Ectodermal cell (in vitro differentiated cells): ENCODE measurements at regions not wholly inside any gene's neighbourhood (a gene's known extent, or its start where the extent isn't known, plus 50 kb on each side); places are given as distances from the start of the nearest gene placed in this dataset.
"Not testable (repeated sequence)": the region's sequence is repeated elsewhere in the genome, so short reads cannot be mapped to it uniquely, and the experiment has no call there.

Source experiments
- H3K27ac ChIP-seq: 2 replicates; pipeline ENCODE4 v1.7.0; 2013; ENCODE audit warnings: mild to moderate bottlenecking, low read depth, low read length; ENCODE audit not compliant: insufficient read depth, poor library complexity, severe bottlenecking
- H3K27me3 ChIP-seq: 2 replicates; pipeline ENCODE4 v1.7.0; 2013; ENCODE audit warnings: mild to moderate bottlenecking, low read length; ENCODE audit not compliant: insufficient read depth, control insufficient read depth, poor library complexity, severe bottlenecking
- H3K36me3 ChIP-seq: one replicate; pipeline ENCODE4 v1.7.0; 2013; ENCODE audit warnings: low read length; ENCODE audit not compliant: control insufficient read depth, insufficient read depth
- H3K4me1 ChIP-seq: one replicate; pipeline ENCODE4 v1.7.0; 2013; ENCODE audit warnings: low read length; ENCODE audit not compliant: control insufficient read depth, insufficient read depth
- H3K4me3 ChIP-seq: 2 replicates; pipeline ENCODE4 v1.7.0; 2013; ENCODE audit warnings: low read depth, low read length, control low read depth; ENCODE audit not compliant: insufficient read depth
- H3K9me3 ChIP-seq: 2 replicates; pipeline ENCODE4 v1.7.0; 2013; ENCODE audit warnings: mild to moderate bottlenecking, low read length, moderate library complexity; ENCODE audit not compliant: control insufficient read depth
- WGBS, 2 experiments: methylation state at CpG; one replicate each; pipeline ENCODE4 v1.1.7; 2013; ENCODE audit warnings: missing lambda C conversion rate in 2 of 2; 5-methylcytosine and 5-hydroxymethylcytosine counted together

- Histone ChIP-seq H3K36me3 (no peaks in the 10 kb centered on the region), H3K4me3 (no peak overlapping the region), H3K9me3 (no peaks in the 10 kb centered on the region), H3K4me1 (no peaks in the 10 kb centered on the region), H3K27me3 (no peaks in the 10 kb centered on the region), H3K27ac (no peak overlapping the region)
- WGBS, 2 experiments, result 96% methylated on average over 2 of the region's 2 CpGs
These were observed 933.8 kb downstream of the TLE1 start for GRCh38 chr9:80755586-80755985.

GRCh38 chr9:80747056-80747455, 942.3 kb downstream of the TLE1 start:
- not testable (repeated sequence) for H3K4me1 ChIP-seq, H3K27ac ChIP-seq
- WGBS, 2 experiments, result 82 to 83% methylated on average over 17 of the region's 17 CpGs

GRCh38 chr9:80732506-80732905, 956.8 kb downstream of the TLE1 start:
- no peaks in the 10 kb centered on the region for H3K9me3 ChIP-seq
- H3K36me3 ChIP-seq, result no peaks in the 10 kb centered on the region
- 85 to 86% methylated on average over 2 of the region's 2 CpGs for WGBS, 2 experiments
- no peak overlapping the region for H3K4me3 ChIP-seq
- H3K27ac ChIP-seq, result no peak overlapping the region
- H3K4me1 ChIP-seq, result no peaks in the 10 kb centered on the region
- no peaks in the 10 kb centered on the region for H3K27me3 ChIP-seq

More at GRCh38 chr9:80747056-80747455, 942.3 kb downstream of the TLE1 start:
- not testable (repeated sequence) for H3K9me3 ChIP-seq, H3K27me3 ChIP-seq, H3K36me3 ChIP-seq, H3K4me3 ChIP-seq

GRCh38 chr9:80720579-80720978, 968.8 kb downstream of the TLE1 start:
- WGBS, 2 experiments, result 90 to 100% methylated on average over 1 of the region's 1 CpG
- no peaks in the 10 kb centered on the region for H3K4me1 ChIP-seq
- no peaks in the 10 kb centered on the region for H3K9me3 ChIP-seq
- no peaks in the 10 kb centered on the region for H3K27me3 ChIP-seq
- no peak overlapping the region for H3K27ac ChIP-seq
- H3K4me3 ChIP-seq, result no peak overlapping the region
- no peaks in the 10 kb centered on the region for H3K36me3 ChIP-seq

- Histone ChIP-seq H3K27me3 (no peaks in the 10 kb centered on the region), H3K27ac (no peak overlapping the region), H3K4me1 (no peaks in the 10 kb centered on the region), H3K4me3 (no peak overlapping the region), H3K36me3 (no peaks in the 10 kb centered on the region), H3K9me3 (no peaks in the 10 kb centered on the region)
These were observed 982.2 kb downstream of the TLE1 start for GRCh38 chr9:80707120-80707519.

GRCh38 chr9:80701061-80701460, 988.3 kb downstream of the TLE1 start:
- Histone ChIP-seq H3K36me3 (no peaks in the 10 kb centered on the region), H3K4me3 (no peak overlapping the region), H3K27me3 (no peaks in the 10 kb centered on the region), H3K4me1 (no peaks in the 10 kb centered on the region), H3K27ac (no peak overlapping the region), H3K9me3 (no peaks in the 10 kb centered on the region)

GRCh38 chr9:80699511-80699998, 989.8 kb downstream of the TLE1 start:
- Histone ChIP-seq H3K4me1 (no peaks in the 10 kb centered on the region), H3K9me3 (no peaks in the 10 kb centered on the region), H3K36me3 (no peaks in the 10 kb centered on the region), H3K4me3 (no peak overlapping the region), H3K27me3 (no peaks in the 10 kb centered on the region), H3K27ac (no peak overlapping the region)
- 54 to 76% methylated on average over 2 of the region's 2 CpGs for WGBS, 2 experiments

GRCh38 chr9:80698725-80699410, 990.5 kb downstream of the TLE1 start:
- WGBS, 2 experiments, result 95 to 100% methylated on average over 2 of the region's 2 CpGs
- Histone ChIP-seq H3K9me3 (no peaks in the 10 kb centered on the region), H3K4me1 (no peaks in the 10 kb centered on the region), H3K36me3 (no peaks in the 10 kb centered on the region), H3K27ac (no peak overlapping the region), H3K4me3 (no peak overlapping the region), H3K27me3 (no peaks in the 10 kb centered on the region)

- Histone ChIP-seq H3K36me3 (no peaks in the 10 kb centered on the region), H3K4me1 (no peaks in the 10 kb centered on the region), H3K9me3 (no peaks in the 10 kb centered on the region), H3K27me3 (no peaks in the 10 kb centered on the region), H3K4me3 (no peak overlapping the region), H3K27ac (no peak overlapping the region)
These were observed 996.6 kb downstream of the TLE1 start for GRCh38 chr9:80692751-80693150.

- Histone ChIP-seq H3K9me3 (no peaks in the 10 kb centered on the region), H3K4me1 (no peaks in the 10 kb centered on the region), H3K27me3 (no peaks in the 10 kb centered on the region), H3K27ac (no peak overlapping the region), H3K36me3 (no peaks in the 10 kb centered on the region), H3K4me3 (no peak overlapping the region)
These were observed 998.1 kb downstream of the TLE1 start for GRCh38 chr9:80691229-80691628.
